ENCODE measurements at regions not wholly inside any gene's neighbourhood (a gene's known extent, or its start where the extent isn't known, plus 50 kb on each side); places are given as distances from the start of the nearest gene placed in this dataset.

GRCh38 chr11:113634940-113635575, 71.0 kb downstream of the TMPRSS5 start:
- TF ChIP-seq CTCF (conservative IDR thresholded peaks at IDR 0.05; ENCODE audit: low read length) (no peak), EZH2phosphoT487 (IDR thresholded peaks at IDR 0.05; ENCODE audit: borderline replicate concordance) (no peak)

All from Loucy (cell line).